MCF 10A (cell line): ENCODE measurements at regions not wholly inside any gene's neighbourhood (a gene's known extent, or its start where the extent isn't known, plus 50 kb on each side); places are given as distances from the start of the nearest gene placed in this dataset.

Source experiments
- BruUV-seq: library from RNA; stranded (reverse); fragments of 400-500 nt; replicated peaks from 2 replicates; lab custom pipeline; 2021; lab: Mats Ljungman, UMichigan
- CTCF ChIA-PET: fragments of 300-600 bp; sonication (Branson Sonifier 250); formaldehyde crosslinking; extraction: SDS; loops from one replicate; lab custom pipeline; 2021; ENCODE audit warnings: antibody characterized with exemption, inconsistent platforms; lab: Yijun Ruan, JAX
- POLR2A ChIA-PET: fragments of 300-600, 350-650 bp; sonication (Branson Sonifier 250); formaldehyde crosslinking; extraction: SDS; loops from one replicate; lab custom pipeline; 2020; ENCODE audit warnings: antibody characterized with exemption, inconsistent platforms; lab: Yijun Ruan, JAX
- DNase-seq: peaks from one replicate; pipeline ENCODE4 v3.0.0-alpha.2; 2018; ENCODE audit not compliant: unreplicated experiment
- H3K27ac Mint-ChIP-seq: one replicate; pipeline ENCODE4 v1.8.0; 2022; ENCODE audit warnings: mild to moderate bottlenecking, low read depth, mixed read lengths; ENCODE audit not compliant: unreplicated experiment
- H3K27me3 Mint-ChIP-seq: one replicate; pipeline ENCODE4 v1.8.0; 2022; ENCODE audit warnings: mixed read lengths; ENCODE audit not compliant: insufficient read depth, unreplicated experiment
- H3K36me3 Mint-ChIP-seq: one replicate; pipeline ENCODE4 v1.8.0; 2022; ENCODE audit warnings: mild to moderate bottlenecking, moderate library complexity, mixed read lengths; ENCODE audit not compliant: insufficient read depth, unreplicated experiment
- H3K4me1 Mint-ChIP-seq: one replicate; pipeline ENCODE4 v1.8.0; 2022; ENCODE audit warnings: mixed read lengths; ENCODE audit not compliant: insufficient read depth, unreplicated experiment
- H3K4me3 Mint-ChIP-seq: one replicate; pipeline ENCODE4 v1.8.0; 2022; ENCODE audit warnings: mild to moderate bottlenecking, moderate library complexity, mixed read lengths; ENCODE audit not compliant: unreplicated experiment
- H3K9me3 Mint-ChIP-seq: one replicate; pipeline ENCODE4 v1.8.0; 2022; ENCODE audit warnings: mixed read lengths; ENCODE audit not compliant: unreplicated experiment
- CTCF ChIP-seq: fragments of 200-600 bp; IDR thresholded peaks from one replicate; pipeline ENCODE4 v1.8.0; 2022; ENCODE audit warnings: antibody characterized with exemption, mild to moderate bottlenecking; ENCODE audit not compliant: unreplicated experiment
- intact Hi-C: fragments of 100-400 bp; cut with micrococcal nuclease; formaldehyde crosslinking; loops from 2 replicates; pipeline ENCODE4 v1.14.1; 2022

- Mint-ChIP-seq H3K27ac (no peak overlapping the region), H3K36me3 (peaks cover 6% of the 10 kb centered on the region), H3K27me3 (no peaks in the 10 kb centered on the region), H3K4me1 (no peaks in the 10 kb centered on the region), H3K4me3 (no peak overlapping the region), H3K9me3 (no peaks in the 10 kb centered on the region)
- CTCF ChIA-PET = no interaction called here
- no peak for TF ChIP-seq CTCF
- DNase-seq = no peak
- POLR2A ChIA-PET = no interaction called here
- no TSS peak for BruUV-seq
- intact Hi-C loops = no loop called here
These were observed 954.7 kb upstream of the RBFOX1 start for GRCh38 chr16:6377956-6378355.

GRCh38 chr16:6375465-6376075 is 957.1 kb upstream of the RBFOX1 start:
- Mint-ChIP-seq H3K4me1 (no peaks in the 10 kb centered on the region), H3K27me3 (no peaks in the 10 kb centered on the region), H3K4me3 (no peak overlapping the region), H3K9me3 (no peaks in the 10 kb centered on the region), H3K36me3 (no peaks in the 10 kb centered on the region), H3K27ac (no peak overlapping the region)
- ChIA-PET CTCF (no interaction called here), POLR2A (no interaction called here)
- no TSS peak for BruUV-seq
- no peak for TF ChIP-seq CTCF
- DNase-seq = no peak
- intact Hi-C loops = no loop called here

GRCh38 chr16:6374821-6375220 is 957.8 kb upstream of the RBFOX1 start:
- H3K9me3 Mint-ChIP-seq = peaks cover under 1% of the 10 kb centered on the region
- no peaks in the 10 kb centered on the region for H3K36me3 Mint-ChIP-seq
- POLR2A ChIA-PET = no interaction called here
- H3K27me3 Mint-ChIP-seq = no peaks in the 10 kb centered on the region
- no peaks in the 10 kb centered on the region for H3K4me1 Mint-ChIP-seq
- no TSS peak for BruUV-seq
- H3K4me3 Mint-ChIP-seq = no peak overlapping the region
- no peak for TF ChIP-seq CTCF
- intact Hi-C loops = no loop called here
- CTCF ChIA-PET = no interaction called here
- no peak for DNase-seq
- no peak overlapping the region for H3K27ac Mint-ChIP-seq

- Mint-ChIP-seq H3K4me3 (no peak overlapping the region), H3K27me3 (no peaks in the 10 kb centered on the region), H3K4me1 (no peaks in the 10 kb centered on the region), H3K27ac (no peak overlapping the region), H3K9me3 (peaks cover 48% of the 10 kb centered on the region), H3K36me3 (no peaks in the 10 kb centered on the region)
- TF ChIP-seq CTCF = no peak
- ChIA-PET POLR2A (no interaction called here), CTCF (no interaction called here)
- BruUV-seq = no TSS peak
- intact Hi-C loops = no loop called here
- DNase-seq = no peak
These were observed 967.8 kb upstream of the RBFOX1 start for GRCh38 chr16:6364846-6365245.
